Lung (tissue), 11 donors: ENCODE measurements at regions not wholly inside any gene's neighbourhood (a gene's known extent, or its start where the extent isn't known, plus 50 kb on each side); places are given as distances from the start of the nearest gene placed in this dataset.

ENCODE experiments used
- ATAC-seq: fragments of 200-7000 bp; cut with Tn5 transposase; one replicate; pipeline ENCODE4 v1.9.1; 2020; ENCODE audit warnings: moderate number of reproducible peaks; ENCODE audit not compliant: insufficient read depth, low FRiP score
- DNase-seq, 3 donors: peaks; one replicate each; pipeline ENCODE4 v3.0.0-alpha.2; 2013 to 2017
- H3K27ac ChIP-seq, 2 donors: one replicate each; pipeline ENCODE4 v1.5.1; 2013; ENCODE audit warnings: mild to moderate bottlenecking in 2 of 2, moderate library complexity in 2 of 2, control low read depth in 1 of 2, inconsistent platforms in 1 of 2, low read depth in 1 of 2, low read length in 1 of 2
- H3K27me3 ChIP-seq, 3 donors: one replicate each; pipeline ENCODE4 v1.5.1; 2013; ENCODE audit warnings: low read length in 2 of 3; ENCODE audit not compliant: control insufficient read depth in 3 of 3, insufficient read depth in 3 of 3
- H3K36me3 ChIP-seq, 4 donors: one replicate each; pipeline ENCODE4 v1.5.1; 2013; ENCODE audit warnings: low read length in 4 of 4, mild to moderate bottlenecking in 1 of 4, moderate library complexity in 1 of 4; ENCODE audit not compliant: control insufficient read depth in 4 of 4, insufficient read depth in 4 of 4
- H3K4me1 ChIP-seq, 5 donors: one replicate each; pipeline ENCODE4 v1.5.1; 2013; ENCODE audit warnings: low read length in 5 of 5, mild to moderate bottlenecking in 2 of 5, moderate library complexity in 1 of 5; ENCODE audit not compliant: control insufficient read depth in 5 of 5, insufficient read depth in 5 of 5
- H3K4me3 ChIP-seq: one replicate; pipeline ENCODE4 v1.5.1; 2013; ENCODE audit warnings: mild to moderate bottlenecking, control low read depth, moderate library complexity
- H3K9ac ChIP-seq, 2 donors: one replicate each; pipeline ENCODE4 v1.5.1; 2013; ENCODE audit warnings: low read length in 2 of 2, control low read depth in 1 of 2; ENCODE audit not compliant: insufficient read depth in 1 of 2
- H3K9me3 ChIP-seq, 4 donors: one replicate each; pipeline ENCODE4 v1.5.1; 2013; ENCODE audit warnings: low read length in 3 of 4, mild to moderate bottlenecking in 1 of 4, moderate library complexity in 1 of 4; ENCODE audit not compliant: control insufficient read depth in 4 of 4, insufficient read depth in 3 of 4
- WGBS, 2 donors: extraction: QIAGEN DNeasy Blood & Tissue Kit; methylation state at CpG; one replicate each; pipeline ENCODE4 v1.1.7; 2013; 5-methylcytosine and 5-hydroxymethylcytosine counted together
- TF ChIP-seq, protein P1 (sequence below): IDR thresholded peaks from 2 replicates; pipeline ENCODE4 v1.5.1; 2012; ENCODE audit warnings: mild to moderate bottlenecking; ENCODE audit errors: control extremely low read depth, extremely low read depth
- donor health status: control.
- donor health status: control.
- donor health status: Bipolar disorder and iron deficiency.
- donor health status: healthy.
- donor health status: DM: yes; HTN: yes; CAD: no.

DNA sequence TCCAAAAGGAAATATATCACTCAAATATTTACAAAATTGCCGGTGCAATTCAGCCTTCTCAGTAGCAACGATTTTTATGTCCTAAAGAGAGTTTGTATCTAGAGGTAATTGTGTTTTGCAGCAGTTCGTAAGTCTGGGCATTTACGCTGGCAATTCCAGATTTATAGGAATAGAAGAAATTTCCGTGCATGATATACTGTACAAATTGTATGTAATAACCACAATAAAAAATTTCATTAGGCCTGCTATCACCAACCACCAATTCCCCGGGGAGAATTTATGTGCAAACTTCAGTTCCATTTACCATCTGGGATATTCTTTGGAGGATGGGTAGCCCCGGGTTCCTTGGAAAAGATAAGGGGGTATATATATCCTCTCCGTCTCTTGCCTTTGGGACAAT lies 401.5 kb downstream of the TMEM114 start:
- ATAC-seq (no peak), DNase-seq (no peak)
- H3K4me1 ChIP-seq, result no peaks in the 10 kb centered on the region
- peaks cover 0 to 2% (median 0%) of the 10 kb centered on the region in 4 donors for H3K9me3 ChIP-seq
- H3K36me3 ChIP-seq, result no peaks in the 10 kb centered on the region
- 74 to 75% methylated on average over 8 of the region's 8 CpGs for WGBS, 2 donors
- H3K4me3 ChIP-seq, result no peak overlapping the region
- no peaks in the 10 kb centered on the region for H3K27me3 ChIP-seq
- H3K27ac ChIP-seq, result no peak overlapping the region
- TF ChIP-seq, protein P1, sequence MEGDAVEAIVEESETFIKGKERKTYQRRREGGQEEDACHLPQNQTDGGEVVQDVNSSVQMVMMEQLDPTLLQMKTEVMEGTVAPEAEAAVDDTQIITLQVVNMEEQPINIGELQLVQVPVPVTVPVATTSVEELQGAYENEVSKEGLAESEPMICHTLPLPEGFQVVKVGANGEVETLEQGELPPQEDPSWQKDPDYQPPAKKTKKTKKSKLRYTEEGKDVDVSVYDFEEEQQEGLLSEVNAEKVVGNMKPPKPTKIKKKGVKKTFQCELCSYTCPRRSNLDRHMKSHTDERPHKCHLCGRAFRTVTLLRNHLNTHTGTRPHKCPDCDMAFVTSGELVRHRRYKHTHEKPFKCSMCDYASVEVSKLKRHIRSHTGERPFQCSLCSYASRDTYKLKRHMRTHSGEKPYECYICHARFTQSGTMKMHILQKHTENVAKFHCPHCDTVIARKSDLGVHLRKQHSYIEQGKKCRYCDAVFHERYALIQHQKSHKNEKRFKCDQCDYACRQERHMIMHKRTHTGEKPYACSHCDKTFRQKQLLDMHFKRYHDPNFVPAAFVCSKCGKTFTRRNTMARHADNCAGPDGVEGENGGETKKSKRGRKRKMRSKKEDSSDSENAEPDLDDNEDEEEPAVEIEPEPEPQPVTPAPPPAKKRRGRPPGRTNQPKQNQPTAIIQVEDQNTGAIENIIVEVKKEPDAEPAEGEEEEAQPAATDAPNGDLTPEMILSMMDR, result no peak
- no peak overlapping the region for H3K9ac ChIP-seq

- ATAC-seq, result no peak
Measured at GRCh38 chr16:8187782-8188372, 402.4 kb downstream of the TMEM114 start.

DNA sequence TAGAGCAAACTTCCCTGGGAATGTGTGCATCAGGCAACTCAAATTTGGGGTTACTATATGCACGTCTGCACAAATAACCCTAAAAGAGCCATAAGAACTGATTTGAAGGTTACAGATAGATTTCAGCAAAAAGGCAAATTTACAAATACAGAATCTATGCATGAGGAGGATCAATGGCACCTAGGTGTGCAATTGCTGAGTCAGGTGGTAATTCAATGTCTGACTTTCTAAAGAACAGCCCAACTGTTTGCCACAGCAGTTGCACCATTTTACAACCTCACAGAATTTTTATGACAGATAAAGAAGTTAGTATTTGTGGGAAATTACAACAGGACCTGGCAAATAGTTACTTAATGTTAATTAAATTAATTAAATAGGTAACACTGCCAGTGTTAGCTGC lies 405.5 kb downstream of the TMEM114 start:
- Histone ChIP-seq H3K36me3 (no peaks in the 10 kb centered on the region), H3K4me3 (no peak overlapping the region), H3K9ac (no peak overlapping the region), H3K27ac (no peak overlapping the region), H3K9me3 (no peaks in the 10 kb centered on the region), H3K27me3 (no peaks in the 10 kb centered on the region), H3K4me1 (no peaks in the 10 kb centered on the region)
- TF ChIP-seq, protein P1, result no peak
- 84 to 87% methylated on average over 1 of the region's 1 CpG for WGBS, 2 donors
- DNase-seq (no peak), ATAC-seq (no peak)

More at GRCh38 chr16:8187782-8188372, 402.4 kb downstream of the TMEM114 start:
- H3K27ac ChIP-seq, result no peak overlapping the region
- H3K4me3 ChIP-seq, result no peak overlapping the region
- WGBS, 2 donors, result 56 to 62% methylated on average over 5 of the region's 5 CpGs
- TF ChIP-seq, protein P1, result no peak
- H3K4me1 ChIP-seq, result no peaks in the 10 kb centered on the region
- H3K36me3 ChIP-seq, result no peaks in the 10 kb centered on the region
- H3K9me3 ChIP-seq, result peaks cover 0 to 2% (median 0%) of the 10 kb centered on the region in 4 donors
- no peak overlapping the region for H3K9ac ChIP-seq
- no peaks in the 10 kb centered on the region for H3K27me3 ChIP-seq
- no peak for DNase-seq
